ENCODE measurements at regions not wholly inside any gene's neighbourhood (a gene's known extent, or its start where the extent isn't known, plus 50 kb on each side); places are given as distances from the start of the nearest gene placed in this dataset.

- no peak for TF ChIP-seq CTCF (IDR thresholded peaks at IDR 0.05; ENCODE audit: insufficient read depth, low read length, poor library complexity, severe bottlenecking)
- DNase-seq (ENCODE audit: low read depth) = peak; percentile 4
- H3K36me3 ChIP-seq (ENCODE audit: control insufficient read depth, insufficient read depth, low read length) = no peaks in the 10 kb centered on the region
- H3K27me3 ChIP-seq (ENCODE audit: control insufficient read depth, insufficient read depth, low read length) = no peaks in the 10 kb centered on the region
- no peak overlapping the region for H3K4me3 ChIP-seq (ENCODE audit: low read depth, low read length)
Measured at GRCh38 chr3:157574531-157574930, 71.3 kb upstream of the VEPH1 start.

- no peak overlapping the region for H3K4me3 ChIP-seq (ENCODE audit: low read depth, low read length)
- DNase-seq (ENCODE audit: low read depth) = peak; percentile 4
- no peaks in the 10 kb centered on the region for H3K36me3 ChIP-seq (ENCODE audit: control insufficient read depth, insufficient read depth, low read length)
- no peak for TF ChIP-seq CTCF (IDR thresholded peaks at IDR 0.05; ENCODE audit: insufficient read depth, low read length, poor library complexity, severe bottlenecking)
- H3K27me3 ChIP-seq (ENCODE audit: control insufficient read depth, insufficient read depth, low read length) = no peaks in the 10 kb centered on the region
Measured at GRCh38 chr3:157573780-157574378, 70.7 kb upstream of the VEPH1 start.

- DNase-seq (ENCODE audit: low read depth) = no peak
- Histone ChIP-seq H3K27me3 (ENCODE audit: control insufficient read depth, insufficient read depth, low read length) (no peaks in the 10 kb centered on the region), H3K4me3 (ENCODE audit: low read depth, low read length) (no peak overlapping the region), H3K36me3 (ENCODE audit: control insufficient read depth, insufficient read depth, low read length) (no peaks in the 10 kb centered on the region)
- TF ChIP-seq CTCF (IDR thresholded peaks at IDR 0.05; ENCODE audit: insufficient read depth, low read length, poor library complexity, severe bottlenecking) = no peak
Measured at GRCh38 chr3:157573281-157573680, 70.1 kb upstream of the VEPH1 start.

- DNase-seq (ENCODE audit: low read depth) = no peak
Measured at GRCh38 chr3:157572559-157573270, 69.5 kb upstream of the VEPH1 start.

GRCh38 chr3:157566596-157566995 is 63.4 kb upstream of the VEPH1 start:
- Histone ChIP-seq H3K27me3 (ENCODE audit: control insufficient read depth, insufficient read depth, low read length) (no peaks in the 10 kb centered on the region), H3K4me3 (ENCODE audit: low read depth, low read length) (no peak overlapping the region), H3K36me3 (ENCODE audit: control insufficient read depth, insufficient read depth, low read length) (no peaks in the 10 kb centered on the region)
- DNase-seq (ENCODE audit: low read depth) = no peak
- no peak for TF ChIP-seq CTCF (IDR thresholded peaks at IDR 0.05; ENCODE audit: insufficient read depth, low read length, poor library complexity, severe bottlenecking)

More at GRCh38 chr3:157572559-157573270, 69.5 kb upstream of the VEPH1 start:
- Histone ChIP-seq H3K36me3 (ENCODE audit: control insufficient read depth, insufficient read depth, low read length) (no peaks in the 10 kb centered on the region), H3K27me3 (ENCODE audit: control insufficient read depth, insufficient read depth, low read length) (no peaks in the 10 kb centered on the region), H3K4me3 (ENCODE audit: low read depth, low read length) (no peak overlapping the region)
- TF ChIP-seq CTCF (IDR thresholded peaks at IDR 0.05; ENCODE audit: insufficient read depth, low read length, poor library complexity, severe bottlenecking) = peak; percentile 52
